Breast epithelium (tissue), 4 donors: ENCODE measurements at regions not wholly inside any gene's neighbourhood (a gene's known extent, or its start where the extent isn't known, plus 50 kb on each side); places are given as distances from the start of the nearest gene placed in this dataset.

Experiments used
- DNase-seq, 2 donors: peaks; one replicate each; pipeline ENCODE4 v3.0.0-alpha.2; 2019; ENCODE audit warnings: low spot score in 2 of 2
- H3K27ac ChIP-seq, 2 donors: fragments of 200-600 bp; sonication (generic) in 1 of 2; one replicate each; pipeline ENCODE4 v1.5.1; 2016 to 2019; ENCODE audit warnings: mild to moderate bottlenecking in 1 of 2
- H3K27me3 ChIP-seq, 2 donors: fragments of 200-600 bp; sonication (generic) in 1 of 2; one replicate each; pipeline versions ENCODE4 v1.5.1 to v1.6.0; 2017 to 2019; ENCODE audit warnings: control low read depth in 1 of 2, mild to moderate bottlenecking in 1 of 2
- H3K36me3 ChIP-seq: fragments of 200-600 bp; one replicate; pipeline ENCODE4 v1.5.1; 2019
- H3K4me1 ChIP-seq, 2 donors: fragments of 200-600 bp; sonication (generic); one replicate each; pipeline ENCODE4 v1.5.1; 2016 to 2019; ENCODE audit warnings: control low read depth in 1 of 2
- H3K4me3 ChIP-seq, 3 donors: fragments of 200-600 bp; sonication (generic); 1 replicate in 2 of 3; 2 replicates in 1 of 3; pipeline ENCODE4 v1.5.1; 2016 to 2019; ENCODE audit warnings: mild to moderate bottlenecking in 3 of 3, moderate library complexity in 2 of 3
- H3K9me3 ChIP-seq, 2 donors: fragments of 200-600 bp; sonication (generic) in 1 of 2; one replicate each; pipeline ENCODE4 v1.5.1; 2016 to 2019; ENCODE audit warnings: control low read depth in 1 of 2
- POLR2A ChIP-seq: fragments of 450-650 bp; IDR thresholded peaks from one replicate; pipeline ENCODE4 v1.6.1; 2016; ENCODE audit warnings: antibody characterized with exemption, mild to moderate bottlenecking, moderate library complexity
- POLR2AphosphoS5 ChIP-seq, 3 donors: sonication (generic); formaldehyde crosslinking; IDR thresholded peaks; one replicate each; pipeline ENCODE4 v1.6.1; 2017; ENCODE audit warnings: antibody characterized with exemption in 3 of 3
- intact Hi-C: fragments of 100-400 bp; cut with DNase I; formaldehyde crosslinking; loops from one replicate; pipeline ENCODE4 v1.15.1; 2023; ENCODE audit warnings: low total_unique reads
- TF ChIP-seq, protein P1 (sequence below), 3 donors: fragments of 450-650 bp; IDR thresholded peaks; one replicate each; pipeline ENCODE4 v1.5.1; 2016 to 2017; ENCODE audit warnings: antibody characterized with exemption in 3 of 3, mild to moderate bottlenecking in 3 of 3, moderate library complexity in 3 of 3

DNA sequence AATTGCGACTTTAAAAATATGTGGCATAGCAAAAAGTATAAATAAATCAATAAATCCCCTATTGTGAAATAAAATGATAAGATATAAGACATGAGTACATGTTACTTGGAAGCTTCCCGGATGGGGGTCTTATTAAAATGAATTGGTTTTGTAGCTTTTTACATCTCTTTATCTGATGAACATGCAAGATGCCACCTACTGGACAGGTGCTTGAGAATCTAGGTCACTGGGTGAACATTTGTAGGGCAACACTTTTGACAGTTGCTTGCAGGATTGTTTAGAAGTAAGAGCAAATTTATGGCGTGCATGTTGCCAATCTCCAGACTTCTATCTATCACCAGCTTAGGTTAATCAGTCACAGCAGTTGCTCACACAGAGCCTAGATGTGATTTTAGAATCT lies 362.7 kb upstream of the SUCLG2 start:
- Histone ChIP-seq H3K36me3 (no peaks in the 10 kb centered on the region), H3K4me1 (no peaks in the 10 kb centered on the region), H3K9me3 (no peaks in the 10 kb centered on the region), H3K4me3 (no peak overlapping the region), H3K27me3 (no peaks in the 10 kb centered on the region), H3K27ac (no peak overlapping the region)
- TF ChIP-seq, protein P1, sequence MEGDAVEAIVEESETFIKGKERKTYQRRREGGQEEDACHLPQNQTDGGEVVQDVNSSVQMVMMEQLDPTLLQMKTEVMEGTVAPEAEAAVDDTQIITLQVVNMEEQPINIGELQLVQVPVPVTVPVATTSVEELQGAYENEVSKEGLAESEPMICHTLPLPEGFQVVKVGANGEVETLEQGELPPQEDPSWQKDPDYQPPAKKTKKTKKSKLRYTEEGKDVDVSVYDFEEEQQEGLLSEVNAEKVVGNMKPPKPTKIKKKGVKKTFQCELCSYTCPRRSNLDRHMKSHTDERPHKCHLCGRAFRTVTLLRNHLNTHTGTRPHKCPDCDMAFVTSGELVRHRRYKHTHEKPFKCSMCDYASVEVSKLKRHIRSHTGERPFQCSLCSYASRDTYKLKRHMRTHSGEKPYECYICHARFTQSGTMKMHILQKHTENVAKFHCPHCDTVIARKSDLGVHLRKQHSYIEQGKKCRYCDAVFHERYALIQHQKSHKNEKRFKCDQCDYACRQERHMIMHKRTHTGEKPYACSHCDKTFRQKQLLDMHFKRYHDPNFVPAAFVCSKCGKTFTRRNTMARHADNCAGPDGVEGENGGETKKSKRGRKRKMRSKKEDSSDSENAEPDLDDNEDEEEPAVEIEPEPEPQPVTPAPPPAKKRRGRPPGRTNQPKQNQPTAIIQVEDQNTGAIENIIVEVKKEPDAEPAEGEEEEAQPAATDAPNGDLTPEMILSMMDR (IDR thresholded peaks at IDR 0.05) = no peak
- TF ChIP-seq POLR2AphosphoS5 (IDR thresholded peaks at IDR 0.05) = no peak
- no peak for TF ChIP-seq POLR2A
- no peak for DNase-seq
- intact Hi-C loops = no loop called here

DNA sequence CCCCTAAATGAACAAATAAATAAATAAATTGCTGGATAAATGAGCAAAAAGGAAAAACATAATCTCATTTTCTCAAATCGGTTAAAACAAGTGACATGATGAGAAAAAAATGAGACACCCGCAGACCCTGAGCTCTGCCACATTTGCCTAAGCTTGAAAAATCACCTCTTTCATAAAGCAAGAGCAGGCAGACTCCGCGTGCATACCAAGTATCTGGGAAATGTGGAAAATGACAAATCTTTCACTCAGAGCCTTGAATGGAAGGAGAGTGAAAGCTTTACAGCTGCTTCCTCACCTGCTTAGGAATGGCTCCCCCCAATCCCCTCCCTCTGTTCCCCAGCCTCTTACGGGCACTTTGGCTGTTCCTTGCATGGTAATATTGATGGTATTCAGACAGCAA lies 355.5 kb upstream of the SUCLG2 start:
- Histone ChIP-seq H3K4me1 (no peaks in the 10 kb centered on the region), H3K9me3 (no peaks in the 10 kb centered on the region), H3K36me3 (no peaks in the 10 kb centered on the region), H3K27ac (no peak overlapping the region), H3K4me3 (no peak overlapping the region), H3K27me3 (peaks cover 0 to 14% of the 10 kb centered on the region in 2 donors)
- no peak for TF ChIP-seq POLR2A
- no peak for TF ChIP-seq POLR2AphosphoS5 (IDR thresholded peaks at IDR 0.05)
- TF ChIP-seq, protein P1 (IDR thresholded peaks at IDR 0.05) = no peak
- intact Hi-C loops = no loop called here
- DNase-seq = no peak

DNA sequence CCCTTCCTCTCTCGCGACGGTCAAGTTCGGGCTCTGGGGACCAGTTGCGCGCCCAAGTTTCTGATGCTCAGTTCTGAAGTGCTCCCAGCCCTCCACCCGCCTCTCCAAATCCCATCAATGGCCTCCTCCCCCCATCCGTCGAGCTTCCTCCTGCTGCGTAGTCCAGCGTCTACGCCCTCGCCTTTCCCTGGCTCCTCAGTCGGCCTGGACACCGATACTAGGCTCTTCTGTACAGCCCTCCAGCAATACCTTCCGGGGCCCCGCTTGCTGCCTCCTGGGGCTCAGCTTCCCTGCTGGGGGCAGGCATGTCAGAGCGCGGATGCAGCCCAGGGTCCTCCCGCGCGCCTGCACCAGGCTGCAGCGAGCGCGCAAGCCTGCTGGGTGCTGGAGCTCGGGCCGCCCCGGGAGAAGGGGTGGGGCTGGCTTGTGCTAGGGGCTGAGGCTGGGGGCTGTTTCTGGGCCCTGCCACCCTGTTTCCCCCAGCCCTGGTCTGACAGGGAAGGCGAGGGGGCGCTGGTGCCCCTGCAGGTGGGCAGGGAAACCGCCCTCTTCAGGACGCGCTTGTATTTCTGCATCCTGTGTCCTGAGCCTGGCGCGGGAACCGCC lies 353.3 kb upstream of the SUCLG2 start:
- Histone ChIP-seq H3K27ac (no peak overlapping the region), H3K9me3 (no peaks in the 10 kb centered on the region), H3K36me3 (no peaks in the 10 kb centered on the region), H3K27me3 (peaks cover 0 to 21% of the 10 kb centered on the region in 2 donors), H3K4me3 (peak overlapping the region in 2 of 3 donors; percentile 35 to 61), H3K4me1 (no peaks in the 10 kb centered on the region)
- no peak for DNase-seq
- TF ChIP-seq, protein P1 (IDR thresholded peaks at IDR 0.05) = no peak
- no peak for TF ChIP-seq POLR2A
- TF ChIP-seq POLR2AphosphoS5 (IDR thresholded peaks at IDR 0.05) = no peak
- intact Hi-C loops = no loop called here

DNA sequence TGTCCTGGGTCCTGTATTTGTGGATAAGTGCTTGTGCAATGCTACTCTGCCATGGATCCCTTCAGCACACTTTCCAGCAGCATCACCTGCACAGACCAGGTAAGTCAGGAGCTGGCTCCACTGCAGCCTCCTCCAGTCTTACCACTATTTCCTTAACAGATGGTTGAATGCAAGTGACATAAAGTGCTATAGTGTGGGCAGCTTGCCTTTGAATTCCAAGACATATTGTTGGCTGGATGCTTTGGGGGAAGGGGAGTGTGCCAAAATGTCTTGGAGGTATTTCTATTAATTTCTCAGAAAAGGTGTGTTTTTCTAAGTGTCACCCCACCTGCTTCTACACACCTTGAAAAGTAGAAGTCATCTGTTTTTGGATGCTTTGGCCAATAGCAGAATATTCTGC lies 352.2 kb upstream of the SUCLG2 start:
- Histone ChIP-seq H3K27ac (no peak overlapping the region), H3K4me1 (no peaks in the 10 kb centered on the region), H3K9me3 (no peaks in the 10 kb centered on the region), H3K36me3 (no peaks in the 10 kb centered on the region), H3K27me3 (peaks cover 0 to 24% of the 10 kb centered on the region in 2 donors), H3K4me3 (no peak overlapping the region)
- no peak for DNase-seq
- no peak for TF ChIP-seq POLR2AphosphoS5 (IDR thresholded peaks at IDR 0.05)
- TF ChIP-seq, protein P1 (IDR thresholded peaks at IDR 0.05) = no peak
- TF ChIP-seq POLR2A = no peak
- intact Hi-C loops = no loop called here

DNA sequence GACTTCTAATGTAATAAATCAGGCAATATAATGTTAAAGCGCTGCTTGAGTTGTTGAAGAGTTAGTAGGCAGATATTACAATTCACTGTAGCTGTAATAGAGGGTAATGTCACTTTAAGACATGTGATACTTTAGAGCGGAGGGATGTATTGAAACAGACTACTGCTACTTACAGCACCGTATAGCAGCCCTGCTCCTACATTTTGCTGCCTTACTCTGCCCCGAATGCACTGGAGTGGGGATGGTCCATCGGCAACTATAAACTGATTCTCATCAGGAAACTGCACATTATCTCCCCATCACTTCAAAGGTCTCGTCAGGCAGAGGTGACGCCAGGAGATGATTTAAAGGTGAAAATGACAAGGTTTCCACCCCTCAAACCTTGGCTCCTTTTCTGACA lies 349.7 kb upstream of the SUCLG2 start:
- intact Hi-C loops = no loop called here
- Histone ChIP-seq H3K4me3 (no peak overlapping the region), H3K27me3 (peaks cover 0 to 24% of the 10 kb centered on the region in 2 donors)

More for the DNA sequence above, 349.7 kb upstream of the SUCLG2 start:
- TF ChIP-seq POLR2AphosphoS5 (IDR thresholded peaks at IDR 0.05) (no peak), POLR2A (no peak)
- TF ChIP-seq, protein P1 (IDR thresholded peaks at IDR 0.05) = no peak
- Histone ChIP-seq H3K4me1 (no peaks in the 10 kb centered on the region), H3K36me3 (no peaks in the 10 kb centered on the region), H3K9me3 (no peaks in the 10 kb centered on the region), H3K27ac (no peak overlapping the region)
- no peak for DNase-seq
